SK-N-SH treated with all-trans-retinoic acid at 6 μM for 48 hours (cell line): ENCODE measurements at regions not wholly inside any gene's neighbourhood (a gene's known extent, or its start where the extent isn't known, plus 50 kb on each side); places are given as distances from the start of the nearest gene placed in this dataset.

Source experiments
- ATAC-seq: fragments of 200-7000 bp; cut with Tn5 transposase; 3 replicates; pipeline ENCODE4 v1.9.1; 2020; ENCODE audit warnings: mild to moderate bottlenecking, moderate library complexity
- ARNTL ChIP-seq: fragments of 450-650 bp; formaldehyde crosslinking; IDR thresholded peaks from 2 replicates; pipeline ENCODE4 v1.5.0; 2020; ENCODE audit warnings: low read depth, mild to moderate bottlenecking, moderate library complexity, borderline replicate concordance
- CREB5 ChIP-seq: fragments of 250-450 bp; sonication (Bioruptor Pico); IDR thresholded peaks from 2 replicates; pipeline ENCODE4 v1.5.1; 2020; ENCODE audit warnings: low read depth, mild to moderate bottlenecking, moderate library complexity
- ESRRG ChIP-seq: fragments of 250-450 bp; sonication (Bioruptor Pico); IDR thresholded peaks from 2 replicates; pipeline ENCODE4 v1.6.1; 2021; ENCODE audit warnings: mild to moderate bottlenecking
- GLIS3 ChIP-seq: fragments of 250-450 bp; sonication (Bioruptor Pico); IDR thresholded peaks from 2 replicates; pipeline ENCODE4 v1.5.0; 2020; ENCODE audit warnings: mild to moderate bottlenecking, moderate library complexity
- ISL1 ChIP-seq: fragments of 250-450 bp; sonication (Bioruptor Pico); IDR thresholded peaks from 2 replicates; pipeline ENCODE4 v2.1.2; 2022; ENCODE audit warnings: mild to moderate bottlenecking, moderate library complexity
- OSR1 ChIP-seq: fragments of 250-450 bp; sonication (Bioruptor Pico); IDR thresholded peaks from 2 replicates; pipeline ENCODE4 v1.8.0; 2022; ENCODE audit warnings: moderate library complexity, mild to moderate bottlenecking, inconsistent platforms
- PATZ1 ChIP-seq: fragments of 250-450 bp; sonication (Bioruptor Pico); IDR thresholded peaks from 2 replicates; pipeline ENCODE4 v1.8.0; 2020; ENCODE audit warnings: mild to moderate bottlenecking, moderate library complexity, borderline replicate concordance
- POU6F1 ChIP-seq: fragments of 250-450 bp; sonication (Bioruptor Pico); IDR thresholded peaks from 2 replicates; pipeline ENCODE4 v1.8.0; 2021; ENCODE audit warnings: low read depth, mild to moderate bottlenecking, moderate library complexity, borderline replicate concordance
- PPARA ChIP-seq: fragments of 250-450 bp; sonication (Bioruptor Pico); IDR thresholded peaks from 2 replicates; pipeline ENCODE4 v1.5.0; 2020; ENCODE audit warnings: mild to moderate bottlenecking, borderline replicate concordance
- RARB ChIP-seq: fragments of 250-450 bp; sonication (Bioruptor Pico); IDR thresholded peaks from 2 replicates; pipeline ENCODE4 v1.8.0; 2021; ENCODE audit warnings: mild to moderate bottlenecking, moderate library complexity
- SNAI2 ChIP-seq: fragments of 250-450 bp; sonication (Bioruptor Pico); IDR thresholded peaks from 2 replicates; pipeline ENCODE4 v1.5.0; 2020; ENCODE audit warnings: mild to moderate bottlenecking, moderate library complexity
- TCF4 ChIP-seq: fragments of 250-450 bp; sonication (Bioruptor Pico); IDR thresholded peaks from 2 replicates; pipeline ENCODE4 v1.8.0; 2021; ENCODE audit warnings: mild to moderate bottlenecking, moderate library complexity, borderline replicate concordance
- TOX ChIP-seq: fragments of 250-450 bp; sonication (Bioruptor Pico); IDR thresholded peaks from 2 replicates; pipeline ENCODE4 v1.8.0; 2021; ENCODE audit warnings: mild to moderate bottlenecking, moderate library complexity, borderline replicate concordance
- ZC3H10 ChIP-seq: fragments of 250-450 bp; sonication (Bioruptor Pico); IDR thresholded peaks from 2 replicates; pipeline ENCODE4 v1.5.1; 2021; ENCODE audit warnings: mild to moderate bottlenecking, moderate library complexity
- ZFP3 ChIP-seq: fragments of 250-450 bp; sonication (Bioruptor Pico); IDR thresholded peaks from 2 replicates; pipeline ENCODE4 v1.5.0; 2020; ENCODE audit warnings: mild to moderate bottlenecking, moderate library complexity
- ZFP30 ChIP-seq: fragments of 450-650 bp; formaldehyde crosslinking; IDR thresholded peaks from 2 replicates; pipeline ENCODE4 v1.5.0; 2022; ENCODE audit warnings: mild to moderate bottlenecking, moderate library complexity
- ZNF565 ChIP-seq: fragments of 450-650 bp; formaldehyde crosslinking; conservative IDR thresholded peaks from 2 replicates; pipeline ENCODE4 v1.5.0; 2020; ENCODE audit warnings: low read depth, mild to moderate bottlenecking, moderate library complexity
- ZNF8 ChIP-seq: fragments of 450-650 bp; formaldehyde crosslinking; IDR thresholded peaks from 2 replicates; pipeline ENCODE4 v1.5.0; 2020; ENCODE audit warnings: mild to moderate bottlenecking, moderate library complexity
- TF ChIP-seq, protein P1 (sequence below): fragments of 250-450 bp; sonication (Bioruptor Pico); IDR thresholded peaks from 2 replicates; pipeline ENCODE4 v1.5.0; 2020; ENCODE audit warnings: mild to moderate bottlenecking, moderate library complexity

DNA sequence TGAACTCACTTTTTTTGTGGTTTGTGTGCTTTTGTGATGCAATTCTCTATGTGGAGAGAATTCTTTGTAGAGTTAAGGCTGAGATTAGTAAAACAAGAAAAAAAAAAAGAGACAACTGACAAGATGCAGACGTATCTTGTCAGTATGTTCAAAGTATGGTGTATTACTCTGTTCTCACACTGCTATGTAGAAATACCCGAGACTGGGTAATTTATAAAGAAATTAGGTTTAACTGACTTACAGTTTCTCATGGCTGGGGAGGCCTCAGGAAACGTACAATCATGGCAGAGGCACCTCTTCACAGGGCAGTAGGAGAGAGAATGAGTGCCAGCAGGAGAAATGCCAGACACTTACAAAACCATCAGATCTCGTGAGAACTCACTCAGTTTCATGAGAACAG is 475.2 kb upstream of the CDH18 start:
- TF ChIP-seq SNAI2 (CRISPR knock-in tag), result no peak
- no peak for TF ChIP-seq ZC3H10 (CRISPR knock-in tag)
- TF ChIP-seq POU6F1 (CRISPR knock-in tag), result no peak
- TF ChIP-seq ZFP3 (CRISPR knock-in tag), result no peak
- TF ChIP-seq RARB (CRISPR knock-in tag), result no peak
- no peak for TF ChIP-seq CREB5 (CRISPR knock-in tag)
- no peak for TF ChIP-seq PATZ1 (CRISPR knock-in tag)
- no peak for TF ChIP-seq TCF4 (CRISPR knock-in tag)
- TF ChIP-seq, all 23 proteins: peak for 0
- no peak for ATAC-seq

- no peak for ATAC-seq
- TF ChIP-seq RARB (CRISPR knock-in tag), result no peak
These were observed 458.1 kb upstream of the CDH18 start for GRCh38 chr5:20446121-20446520.

GRCh38 chr5:20445326-20445860 is 457.4 kb upstream of the CDH18 start:
- ATAC-seq, result no peak
- TF ChIP-seq CREB5 (CRISPR knock-in tag), result no peak
- TF ChIP-seq ISL1 (CRISPR knock-in tag), result no peak
- TF ChIP-seq GLIS3 (CRISPR knock-in tag), result no peak
- TF ChIP-seq PPARA (CRISPR knock-in tag), result no peak
- TF ChIP-seq ARNTL (CRISPR knock-in tag), result no peak
- TF ChIP-seq, protein P1, sequence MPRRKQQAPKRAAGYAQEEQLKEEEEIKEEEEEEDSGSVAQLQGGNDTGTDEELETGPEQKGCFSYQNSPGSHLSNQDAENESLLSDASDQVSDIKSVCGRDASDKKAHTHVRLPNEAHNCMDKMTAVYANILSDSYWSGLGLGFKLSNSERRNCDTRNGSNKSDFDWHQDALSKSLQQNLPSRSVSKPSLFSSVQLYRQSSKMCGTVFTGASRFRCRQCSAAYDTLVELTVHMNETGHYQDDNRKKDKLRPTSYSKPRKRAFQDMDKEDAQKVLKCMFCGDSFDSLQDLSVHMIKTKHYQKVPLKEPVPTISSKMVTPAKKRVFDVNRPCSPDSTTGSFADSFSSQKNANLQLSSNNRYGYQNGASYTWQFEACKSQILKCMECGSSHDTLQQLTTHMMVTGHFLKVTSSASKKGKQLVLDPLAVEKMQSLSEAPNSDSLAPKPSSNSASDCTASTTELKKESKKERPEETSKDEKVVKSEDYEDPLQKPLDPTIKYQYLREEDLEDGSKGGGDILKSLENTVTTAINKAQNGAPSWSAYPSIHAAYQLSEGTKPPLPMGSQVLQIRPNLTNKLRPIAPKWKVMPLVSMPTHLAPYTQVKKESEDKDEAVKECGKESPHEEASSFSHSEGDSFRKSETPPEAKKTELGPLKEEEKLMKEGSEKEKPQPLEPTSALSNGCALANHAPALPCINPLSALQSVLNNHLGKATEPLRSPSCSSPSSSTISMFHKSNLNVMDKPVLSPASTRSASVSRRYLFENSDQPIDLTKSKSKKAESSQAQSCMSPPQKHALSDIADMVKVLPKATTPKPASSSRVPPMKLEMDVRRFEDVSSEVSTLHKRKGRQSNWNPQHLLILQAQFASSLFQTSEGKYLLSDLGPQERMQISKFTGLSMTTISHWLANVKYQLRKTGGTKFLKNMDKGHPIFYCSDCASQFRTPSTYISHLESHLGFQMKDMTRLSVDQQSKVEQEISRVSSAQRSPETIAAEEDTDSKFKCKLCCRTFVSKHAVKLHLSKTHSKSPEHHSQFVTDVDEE (CRISPR knock-in tag), result no peak
- TF ChIP-seq TOX (CRISPR knock-in tag), result no peak
- no peak for TF ChIP-seq ZFP30 (CRISPR knock-in tag)
- TF ChIP-seq OSR1 (CRISPR knock-in tag), result no peak
- no peak for TF ChIP-seq TCF4 (CRISPR knock-in tag)
- TF ChIP-seq ZNF565 (CRISPR knock-in tag), result no peak
- TF ChIP-seq ZC3H10 (CRISPR knock-in tag), result no peak
- TF ChIP-seq, all 23 proteins: peak for 0

DNA sequence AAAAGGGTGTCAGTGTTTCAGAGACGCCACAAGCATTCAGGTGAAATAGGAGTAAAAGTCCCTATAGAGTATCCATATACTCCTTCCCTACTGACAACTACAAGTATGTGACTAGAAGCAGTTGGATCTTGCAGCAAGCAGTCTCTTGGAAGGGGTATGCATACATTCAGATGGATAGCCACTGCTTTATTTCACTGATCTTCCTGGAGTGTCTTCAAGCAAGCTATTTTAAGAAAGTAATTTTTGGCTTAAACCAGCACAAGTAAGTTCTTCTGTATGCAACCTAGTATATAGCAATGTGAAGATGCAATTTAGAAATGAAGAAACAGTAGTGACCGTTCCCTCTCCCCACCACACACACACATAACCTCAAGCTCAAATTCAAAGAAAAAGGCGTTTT is 446.8 kb upstream of the CDH18 start:
- TF ChIP-seq POU6F1 (CRISPR knock-in tag) (no peak), PATZ1 (CRISPR knock-in tag) (no peak), ZFP3 (CRISPR knock-in tag) (no peak), ISL1 (CRISPR knock-in tag) (no peak), ZNF8 (CRISPR knock-in tag) (no peak), GLIS3 (CRISPR knock-in tag) (no peak), ESRRG (CRISPR knock-in tag) (no peak), CREB5 (CRISPR knock-in tag) (no peak)
- no peak for ATAC-seq
